K562 (cell line): ENCODE measurements at regions not wholly inside any gene's neighbourhood (a gene's known extent, or its start where the extent isn't known, plus 50 kb on each side); places are given as distances from the start of the nearest gene placed in this dataset.

Source experiments
- ATAC-seq: fragments of 200-7000 bp; cut with Tn5 transposase; 3 replicates; pipeline ENCODE4 v1.9.1; 2020; ENCODE audit warnings: moderate library complexity
- BruUV-seq: library from RNA; stranded (reverse); fragments of 400-500 nt; replicated peaks from 2 replicates; lab custom pipeline; 2021; lab: Mats Ljungman, UMichigan
- CTCF ChIA-PET: fragments of 300-600 bp; formaldehyde crosslinking; extraction: SDS; loops from one replicate; lab custom pipeline; 2021; ENCODE audit warnings: low intra/inter-chr PET ratio; lab: Yijun Ruan, JAX
- POLR2A ChIA-PET: fragments of 300-600, 350-650 bp; sonication (Branson Sonifier 250); formaldehyde crosslinking; extraction: SDS; loops from one replicate; lab custom pipeline; 2021; ENCODE audit warnings: antibody characterized with exemption, inconsistent platforms; lab: Yijun Ruan, JAX
- DNase-seq, 4 experiments: peaks; one replicate each; pipeline versions ENCODE4 v3.0.0 to v3.0.0-alpha.2; 2011 to 2018; ENCODE audit warnings: low spot score in 3 of 4, mixed read lengths in 3 of 4; ENCODE audit errors: extremely low read depth in 1 of 4
- FAIRE-seq: peaks from 2 replicates; lab custom pipeline; 2011; peaks lifted over from hg19 to GRCh38; lab: Jason Lieb, UNC
- H2AFZ ChIP-seq: 2 replicates; pipeline ENCODE4 v1.6.0; 2011; ENCODE audit warnings: low read depth, low read length, control low read depth, inconsistent platforms
- H3K27ac ChIP-seq: fragments of 200-600 bp; 3 replicates; pipeline ENCODE4 v1.8.0; 2011; ENCODE audit warnings: low read depth, mild to moderate bottlenecking, control low read depth, inconsistent platforms, low read length, moderate library complexity, mixed read lengths; ENCODE audit errors: extremely low read depth
- H3K27me3 ChIP-seq, 2 experiments: fragments of 300-600 bp in 1 of 2; 2 replicates in 1 of 2; 3 replicates in 1 of 2; pipeline versions ENCODE4 v1.6.0 to v1.8.0; 2011; ENCODE audit warnings: inconsistent platforms in 2 of 2, low read length in 2 of 2, mild to moderate bottlenecking in 1 of 2, mixed read lengths in 1 of 2, moderate library complexity in 1 of 2; ENCODE audit not compliant: control insufficient read depth in 2 of 2, insufficient read depth in 2 of 2
- H3K36me3 ChIP-seq: fragments of 300-600 bp; 3 replicates; pipeline ENCODE4 v1.8.0; 2011; ENCODE audit warnings: mild to moderate bottlenecking, low read length, inconsistent platforms; ENCODE audit not compliant: control insufficient read depth, insufficient read depth
- H3K4me1 ChIP-seq, 2 experiments: fragments of 200-600 bp in 1 of 2; replicated peaks in 1 of 2; 2 replicates in 1 of 2; 3 replicates in 1 of 2; pipeline versions ENCODE4 v1.5.1 to v1.8.0; 2011; ENCODE audit warnings: inconsistent platforms in 2 of 2, low read length in 2 of 2, mild to moderate bottlenecking in 1 of 2, mixed read lengths in 1 of 2, moderate library complexity in 1 of 2; ENCODE audit not compliant: control insufficient read depth in 2 of 2, insufficient read depth in 2 of 2
- H3K4me2 ChIP-seq: 2 replicates; pipeline ENCODE4 v1.6.1; 2011; ENCODE audit warnings: low read length, control low read depth, inconsistent platforms, mixed read lengths; ENCODE audit not compliant: insufficient read depth
- H3K4me3 ChIP-seq: fragments of 200-600 bp; sonication (generic), shearing (Covaris generic); 2 replicates; pipeline ENCODE4 v1.5.1; 2016; ENCODE audit warnings: control low read depth, inconsistent platforms
- H3K79me2 ChIP-seq: fragments of 200-600 bp; 3 replicates; pipeline ENCODE4 v1.8.0; 2011; ENCODE audit warnings: low read length, inconsistent platforms; ENCODE audit not compliant: control insufficient read depth, insufficient read depth
- H3K9ac ChIP-seq, 2 experiments: 2 replicates each; pipeline versions ENCODE4 v1.6.0 to v1.6.1; 2011; ENCODE audit warnings: low read depth in 2 of 2, low read length in 2 of 2, control low read depth in 1 of 2, inconsistent platforms in 1 of 2, mild to moderate bottlenecking in 1 of 2, mixed read lengths in 1 of 2; ENCODE audit not compliant: insufficient read depth in 1 of 2
- H3K9me1 ChIP-seq: one replicate; pipeline ENCODE4 v1.6.0; 2011; ENCODE audit warnings: inconsistent platforms, mild to moderate bottlenecking, low read length, moderate library complexity; ENCODE audit not compliant: control insufficient read depth, insufficient read depth
- H3K9me3 ChIP-seq: replicated peaks from 2 replicates; pipeline ENCODE4 v1.5.1; 2011; ENCODE audit warnings: low read depth, low read length, inconsistent platforms; ENCODE audit not compliant: control insufficient read depth, insufficient read depth
- H4K20me1 ChIP-seq: replicated peaks from 2 replicates; pipeline ENCODE4 v1.6.1; 2011; ENCODE audit warnings: low read length, inconsistent platforms, mixed read lengths; ENCODE audit not compliant: control insufficient read depth, insufficient read depth
- CREBBP ChIP-seq: IDR thresholded peaks from one replicate; pipeline ENCODE4 v1.6.1; 2012; ENCODE audit warnings: low read depth, mild to moderate bottlenecking, control low read depth, inconsistent platforms, low read length
- GATAD2A ChIP-seq: fragments of 450-650 bp; IDR thresholded peaks from 2 replicates; pipeline ENCODE4 v1.6.1; 2017
- KHSRP ChIP-seq: fragments of 450-650 bp; IDR thresholded peaks from 2 replicates; pipeline ENCODE4 v1.6.1; 2017
- MCM7 ChIP-seq, 2 experiments: fragments of 450-650 bp; IDR thresholded peaks; 2 replicates each; pipeline ENCODE4 v1.6.1; 2016 to 2018
- MXD1 ChIP-seq: fragments of 250-450 bp; sonication (Bioruptor Pico); IDR thresholded peaks from 2 replicates; pipeline ENCODE4 v1.8.0; 2021; ENCODE audit warnings: borderline replicate concordance, mild to moderate bottlenecking, moderate library complexity; ENCODE audit not compliant: poor library complexity, severe bottlenecking
- NCOA2 ChIP-seq, 2 experiments: fragments of 450-650 bp; IDR thresholded peaks; 2 replicates each; pipeline ENCODE4 v1.6.1; 2018; ENCODE audit warnings: mild to moderate bottlenecking in 2 of 2, moderate library complexity in 1 of 2; ENCODE audit not compliant: partially characterized antibody in 2 of 2
- PCBP2 ChIP-seq: fragments of 200-400 bp; formaldehyde crosslinking; IDR thresholded peaks from 2 replicates; pipeline ENCODE4 v1.6.1; 2018; ENCODE audit warnings: low read length, low read depth, mild to moderate bottlenecking, moderate library complexity; ENCODE audit not compliant: poor library complexity, severe bottlenecking
- POLR2AphosphoS2 ChIP-seq: IDR thresholded peaks from 2 replicates; pipeline ENCODE4 v1.6.1; 2012; ENCODE audit warnings: low read length, improper control_type of control experiment
- POLR2H ChIP-seq: IDR thresholded peaks from 2 replicates; pipeline ENCODE4 v1.6.1; 2016; ENCODE audit warnings: missing genetic modification characterization, low read depth, mild to moderate bottlenecking, control low read depth, missing compliant biosample characterization, moderate library complexity
- RUNX1 ChIP-seq: sonication (generic); IDR thresholded peaks from 2 replicates; pipeline ENCODE4 v1.6.1; 2016; ENCODE audit warnings: antibody characterized with exemption, low read depth
- SMAD4 ChIP-seq: fragments of 250-450 bp; sonication (Bioruptor Pico); conservative IDR thresholded peaks from 2 replicates; pipeline ENCODE4 v1.8.0; 2021; ENCODE audit warnings: inconsistent platforms, mild to moderate bottlenecking, moderate library complexity
- SPI1 ChIP-seq: IDR thresholded peaks from 2 replicates; pipeline ENCODE4 v1.6.1; 2011; ENCODE audit warnings: low read depth, low read length, control low read depth, borderline replicate concordance
- SRSF7 ChIP-seq: fragments of 200-400 bp; formaldehyde crosslinking; optimal IDR thresholded peaks from 2 replicates; pipeline ENCODE3; 2017; ENCODE audit warnings: mild to moderate bottlenecking, low read depth, low read length
- TCF3 ChIP-seq: sonication (generic); formaldehyde crosslinking; IDR thresholded peaks from 2 replicates; pipeline ENCODE4 v1.4.0; 2020; ENCODE audit warnings: mild to moderate bottlenecking, missing genetic modification reagents
- TRIM28 ChIP-seq: fragments of 450-650 bp; IDR thresholded peaks from 2 replicates; pipeline ENCODE4 v1.6.1; 2017
- WHSC1 ChIP-seq: IDR thresholded peaks from one replicate; pipeline ENCODE4 v1.6.1; 2012; ENCODE audit warnings: low read length, control low read depth, inconsistent platforms
- WGBS: fragments of 100-300 bp; shearing (Covaris generic); methylation state at CpG from one replicate; pipeline ENCODE4 v1.1.6; 2016; ENCODE audit warnings: low coverage, mixed read lengths; ENCODE audit not compliant: insufficient coverage; ENCODE audit errors: missing lambda C conversion rate; 5-methylcytosine and 5-hydroxymethylcytosine counted together
- in situ Hi-C: fragments of 300-500 bp; cut with MboI; formaldehyde crosslinking; loops from 4 replicates; pipeline ENCODE4 v1.15.0; 2018; ENCODE audit warnings: inconsistent platforms, mixed read lengths
- intact Hi-C: fragments of 100-400 bp; cut with micrococcal nuclease; formaldehyde crosslinking; loops from 2 replicates; pipeline ENCODE4 v1.14.2; 2022
- TF ChIP-seq, protein P1 (sequence below): sonication (generic); formaldehyde crosslinking; IDR thresholded peaks from 2 replicates; pipeline ENCODE4 v1.8.0; 2022; ENCODE audit warnings: missing genetic modification reagents, mild to moderate bottlenecking, borderline replicate concordance

GRCh38 chr2:88809216-88809615 lies 117.7 kb downstream of the RPIA start:
- 0% methylated on average over 6 of the region's 6 CpGs for WGBS
- ATAC-seq (no peak), DNase-seq (no peak), FAIRE-seq (no peak)
- Histone ChIP-seq H3K9me3 (no peaks in the 10 kb centered on the region), H3K9me1 (no peaks in the 10 kb centered on the region), H3K27ac (no peak overlapping the region), H4K20me1 (no peaks in the 10 kb centered on the region), H3K9ac (no peak overlapping the region), H3K36me3 (no peaks in the 10 kb centered on the region), H3K4me3 (no peak overlapping the region)
- BruUV-seq = no TSS peak
- ChIA-PET POLR2A (no interaction called here), CTCF (no interaction called here)
- in situ Hi-C loops = no loop called here
- TF ChIP-seq PCBP2 (no peak), POLR2H (tag) (no peak), MCM7 (IDR thresholded peaks at IDR 0.05) (no peak), NCOA2 (IDR thresholded peaks at IDR 0.05; ENCODE audit: partially characterized antibody in 2 of 2) (no peak), TRIM28 (no peak), POLR2AphosphoS2 (no peak), GATAD2A (no peak), SMAD4 (CRISPR knock-in tag) (no peak), SPI1 (no peak), TCF3 (no peak), RUNX1 (no peak), CREBBP (no peak), KHSRP (no peak), MXD1 (no peak), SRSF7 (no peak), WHSC1 (no peak)
- TF ChIP-seq, protein P1, sequence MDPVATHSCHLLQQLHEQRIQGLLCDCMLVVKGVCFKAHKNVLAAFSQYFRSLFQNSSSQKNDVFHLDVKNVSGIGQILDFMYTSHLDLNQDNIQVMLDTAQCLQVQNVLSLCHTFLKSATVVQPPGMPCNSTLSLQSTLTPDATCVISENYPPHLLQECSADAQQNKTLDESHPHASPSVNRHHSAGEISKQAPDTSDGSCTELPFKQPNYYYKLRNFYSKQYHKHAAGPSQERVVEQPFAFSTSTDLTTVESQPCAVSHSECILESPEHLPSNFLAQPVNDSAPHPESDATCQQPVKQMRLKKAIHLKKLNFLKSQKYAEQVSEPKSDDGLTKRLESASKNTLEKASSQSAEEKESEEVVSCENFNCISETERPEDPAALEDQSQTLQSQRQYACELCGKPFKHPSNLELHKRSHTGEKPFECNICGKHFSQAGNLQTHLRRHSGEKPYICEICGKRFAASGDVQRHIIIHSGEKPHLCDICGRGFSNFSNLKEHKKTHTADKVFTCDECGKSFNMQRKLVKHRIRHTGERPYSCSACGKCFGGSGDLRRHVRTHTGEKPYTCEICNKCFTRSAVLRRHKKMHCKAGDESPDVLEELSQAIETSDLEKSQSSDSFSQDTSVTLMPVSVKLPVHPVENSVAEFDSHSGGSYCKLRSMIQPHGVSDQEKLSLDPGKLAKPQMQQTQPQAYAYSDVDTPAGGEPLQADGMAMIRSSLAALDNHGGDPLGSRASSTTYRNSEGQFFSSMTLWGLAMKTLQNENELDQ = no peak
- TF ChIP-seq, all 486 proteins: peak for 0
- intact Hi-C loops = no loop called here
- Histone ChIP-seq H3K4me2 (no peak overlapping the region), H3K4me1 (no peaks in the 10 kb centered on the region), H3K79me2 (no peaks in the 10 kb centered on the region), H2AFZ (no peak overlapping the region), H3K27me3 (peaks cover 0 to 4% of the 10 kb centered on the region in 2 experiments; a peak in 1 of 5 replicates)
